T-cell (primary cell): ENCODE measurements at regions not wholly inside any gene's neighbourhood (a gene's known extent, or its start where the extent isn't known, plus 50 kb on each side); places are given as distances from the start of the nearest gene placed in this dataset.

ENCODE experiments used
- ATAC-seq, 4 experiments: fragments of 200-7000 bp in 3 of 4; fragments of 150-1000 bp in 1 of 4; cut with Tn5 transposase; replicated peaks in 1 of 4; 1 replicate in 3 of 4; 2 replicates in 1 of 4; pipeline ENCODE4 v1.10.0; 2021; ENCODE audit warnings: moderate library complexity in 3 of 4, mild to moderate bottlenecking in 2 of 4, moderate number of reproducible peaks in 1 of 4
- CTCF ChIA-PET, 2 donors: fragments of 300-600 bp; sonication (Branson Sonifier 250); formaldehyde crosslinking; loops; one replicate each; lab custom pipeline; 2022; ENCODE audit warnings: antibody characterized with exemption in 2 of 2; lab: Charles Lee
- POLR2A ChIA-PET, 2 donors: fragments of 300-600 bp; sonication (Branson Sonifier 250); formaldehyde crosslinking; loops; one replicate each; lab custom pipeline; 2022; ENCODE audit warnings: antibody characterized with exemption in 2 of 2; lab: Charles Lee
- DNase-seq, 35 experiments: peaks; one replicate each; pipeline versions ENCODE4 v3.0.0 to v3.0.0-alpha.2; 2013 to 2023
- H3K27ac ChIP-seq: one replicate; pipeline ENCODE4 v1.5.1; 2013; ENCODE audit warnings: low read length
- H3K27me3 ChIP-seq, 2 experiments: replicated peaks in 1 of 2; 1 replicate in 1 of 2; 2 replicates in 1 of 2; pipeline versions ENCODE4 v1.6.1 to v1.7.0; 2013; ENCODE audit warnings: low read length in 1 of 2, mixed read lengths in 1 of 2; ENCODE audit not compliant: control insufficient read depth in 2 of 2, insufficient read depth in 2 of 2; ENCODE audit errors: extremely low read depth in 1 of 2
- H3K36me3 ChIP-seq, 2 donors: 1 replicate in 1 of 2; 2 replicates in 1 of 2; pipeline versions ENCODE4 v1.6.1 to v1.7.0; 2013; ENCODE audit warnings: low read length in 1 of 2; ENCODE audit not compliant: control insufficient read depth in 2 of 2, insufficient read depth in 1 of 2; ENCODE audit errors: extremely low read depth in 1 of 2
- H3K4me1 ChIP-seq, 2 experiments: 1 replicate in 1 of 2; 2 replicates in 1 of 2; pipeline versions ENCODE4 v1.6.1 to v1.7.0; 2013; ENCODE audit warnings: low read length in 2 of 2, mixed read lengths in 1 of 2; ENCODE audit not compliant: insufficient read depth in 2 of 2, control insufficient read depth in 1 of 2; ENCODE audit errors: extremely low read depth in 1 of 2
- H3K4me3 ChIP-seq, 2 donors: 1 replicate in 1 of 2; 2 replicates in 1 of 2; pipeline versions ENCODE4 v1.5.1 to v1.7.0; 2013; ENCODE audit warnings: mild to moderate bottlenecking in 2 of 2, low read length in 1 of 2, moderate library complexity in 1 of 2; ENCODE audit not compliant: control insufficient read depth in 1 of 2; ENCODE audit errors: extremely low read depth in 1 of 2
- H3K9me3 ChIP-seq: 2 replicates; pipeline ENCODE4 v1.7.0; 2013
- H3K27ac Mint-ChIP-seq, 2 donors: one replicate each; pipeline ENCODE4 v1.8.0; 2020 to 2021; ENCODE audit warnings: mild to moderate bottlenecking in 2 of 2, mixed read lengths in 2 of 2
- H3K27me3 Mint-ChIP-seq, 2 donors: one replicate each; pipeline ENCODE4 v1.8.0; 2021 to 2022; ENCODE audit warnings: mixed read lengths in 2 of 2
- H3K36me3 Mint-ChIP-seq: one replicate; pipeline ENCODE4 v1.8.0; 2021; ENCODE audit warnings: mixed read lengths
- H3K4me1 Mint-ChIP-seq, 3 donors: one replicate each; pipeline ENCODE4 v1.8.0; 2020 to 2022; ENCODE audit warnings: mixed read lengths in 3 of 3, mild to moderate bottlenecking in 1 of 3
- H3K4me3 Mint-ChIP-seq, 3 donors: one replicate each; pipeline ENCODE4 v1.8.0; 2020 to 2022; ENCODE audit warnings: mild to moderate bottlenecking in 3 of 3, mixed read lengths in 3 of 3, moderate library complexity in 3 of 3
- H3K9me3 Mint-ChIP-seq, 3 donors: one replicate each; pipeline ENCODE4 v1.8.0; 2020 to 2022; ENCODE audit warnings: mixed read lengths in 3 of 3
- WGBS: methylation state at CpG from one replicate; pipeline ENCODE4 v1.1.5; 2013; ENCODE audit warnings: missing lambda C conversion rate; ENCODE audit not compliant: insufficient coverage; 5-methylcytosine and 5-hydroxymethylcytosine counted together

DNA sequence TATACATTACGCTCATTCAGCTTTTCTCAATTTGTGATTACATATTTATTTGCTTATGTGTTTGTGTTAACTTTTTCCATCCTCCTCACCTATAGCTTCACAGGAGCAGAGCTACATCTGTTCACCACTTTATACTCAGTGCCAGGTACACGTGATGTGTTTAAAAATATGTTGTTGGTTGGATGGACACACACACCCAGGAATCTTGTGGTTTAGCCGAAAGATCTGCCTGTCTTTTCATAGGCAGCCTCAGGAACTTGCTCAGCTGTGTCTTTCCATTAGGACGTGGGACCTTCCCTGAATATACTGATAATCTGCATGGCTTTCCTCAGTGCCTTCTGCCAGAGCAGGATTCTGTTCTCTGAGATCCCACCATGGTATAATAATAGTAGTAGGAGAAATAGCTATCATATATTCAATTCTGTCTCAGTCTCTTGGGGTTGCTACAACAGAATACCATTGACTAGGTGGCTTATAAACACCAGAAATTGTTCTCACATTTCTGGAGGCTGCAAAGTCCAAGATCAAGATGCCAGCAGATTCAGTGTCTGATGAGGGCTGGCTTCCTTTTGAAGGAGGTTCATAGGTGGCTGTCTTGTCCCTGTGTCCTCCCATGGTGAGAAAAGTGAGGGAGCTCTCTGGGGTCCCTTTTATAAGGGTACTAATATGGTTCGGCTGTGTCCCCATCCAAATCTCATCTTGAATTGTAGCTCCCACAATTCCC lies 50.0 kb upstream of the SOD3 start:
- ATAC-seq: no peak
- Histone ChIP-seq H3K27me3 (no peaks in the 10 kb centered on the region), H3K9me3 (no peaks in the 10 kb centered on the region), H3K27ac (no peak overlapping the region), H3K4me3 (no peak overlapping the region), H3K4me1 (no peaks in the 10 kb centered on the region), H3K36me3 (no peaks in the 10 kb centered on the region)
- Mint-ChIP-seq H3K27ac (no peak overlapping the region), H3K27me3 (peaks cover 0 to 10% of the 10 kb centered on the region in 2 donors), H3K9me3 (no peaks in the 10 kb centered on the region), H3K4me1 (no peaks in the 10 kb centered on the region), H3K4me3 (no peak overlapping the region), H3K36me3 (no peaks in the 10 kb centered on the region)
- no peak for DNase-seq
- 57% methylated on average over 1 of the region's 5 CpGs for WGBS
- POLR2A ChIA-PET: no interaction called here
- CTCF ChIA-PET: no interaction called here
